ENCODE measurements at regions not wholly inside any gene's neighbourhood (a gene's known extent, or its start where the extent isn't known, plus 50 kb on each side); places are given as distances from the start of the nearest gene placed in this dataset.
A peak's percentile ranks its signal among the peaks of the same experiment; 100 is the strongest.

DNA sequence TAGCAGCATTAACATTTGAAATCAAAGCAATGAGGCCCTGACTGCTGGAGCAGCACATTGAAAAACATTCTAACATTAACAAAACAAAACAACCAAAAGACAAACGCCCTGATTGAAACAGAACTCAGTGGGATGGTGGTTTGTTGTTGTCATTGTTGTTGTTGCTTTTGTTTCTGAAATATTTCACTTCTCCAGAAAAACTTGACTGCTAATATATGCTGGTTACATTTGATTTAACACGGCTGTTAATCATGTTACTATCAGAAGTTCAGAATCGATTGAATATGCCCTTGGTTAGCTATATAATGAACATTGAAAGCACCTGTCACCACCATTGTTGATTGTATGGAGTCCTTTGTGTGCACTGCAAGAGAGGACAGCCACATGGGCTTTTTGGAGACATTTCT is 790.4 kb upstream of the GALNTL6 start:
- no peaks in the 10 kb centered on the region for H3K27me3 ChIP-seq
- H3K27ac ChIP-seq = no peak overlapping the region
- no peak overlapping the region for H3K4me3 ChIP-seq
- no peaks in the 10 kb centered on the region for H3K4me1 ChIP-seq
- H3K9me3 ChIP-seq (replicated peaks) = no peaks in the 10 kb centered on the region
- no peak for DNase-seq
- no peaks in the 10 kb centered on the region for H3K36me3 ChIP-seq

DNA sequence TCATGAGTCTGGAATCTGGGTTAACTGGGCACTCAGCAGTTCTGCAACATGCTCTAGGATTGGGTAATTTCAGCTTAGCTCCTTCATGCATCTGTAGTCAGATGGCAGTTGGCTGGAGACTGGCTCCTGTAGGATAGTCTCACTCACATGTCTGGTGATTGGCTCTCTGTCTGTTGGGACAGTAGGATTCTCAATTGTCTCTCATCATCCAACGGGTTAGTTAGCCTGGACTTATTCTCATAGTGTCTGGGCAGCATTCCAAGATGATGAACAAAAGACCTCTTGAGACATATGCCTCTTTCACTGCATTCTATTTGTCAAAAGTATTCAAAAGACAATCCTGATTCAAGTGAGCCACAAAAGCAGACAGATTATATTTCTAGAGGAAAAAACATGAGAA is 795.6 kb upstream of the GALNTL6 start:
- H3K27ac ChIP-seq = no peak overlapping the region
- no peaks in the 10 kb centered on the region for H3K9me3 ChIP-seq (replicated peaks)
- H3K4me1 ChIP-seq = no peaks in the 10 kb centered on the region
- no peak overlapping the region for H3K4me3 ChIP-seq
- DNase-seq = no peak
- H3K27me3 ChIP-seq = no peaks in the 10 kb centered on the region
- H3K36me3 ChIP-seq = no peaks in the 10 kb centered on the region

DNA sequence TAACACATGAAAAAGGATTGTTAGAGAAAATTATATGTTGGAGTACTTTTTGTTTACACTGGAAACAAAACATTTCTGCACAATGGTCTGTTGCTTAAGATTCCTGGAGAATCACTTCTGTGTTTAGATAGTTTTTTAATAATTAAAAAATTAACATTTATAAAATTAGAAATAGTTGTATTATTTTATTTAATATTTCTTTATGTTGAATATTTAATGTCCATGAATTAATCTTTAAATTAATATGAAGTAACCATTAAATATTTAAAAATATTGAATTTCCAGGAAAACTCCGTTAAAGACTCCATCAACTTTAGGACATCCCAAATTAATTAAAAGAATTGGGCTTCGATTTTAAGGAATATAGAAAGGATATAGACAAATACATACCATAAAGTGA is 797.1 kb upstream of the GALNTL6 start:
- Histone ChIP-seq H3K27ac (no peak overlapping the region), H3K27me3 (no peaks in the 10 kb centered on the region), H3K4me1 (no peaks in the 10 kb centered on the region), H3K36me3 (no peaks in the 10 kb centered on the region), H3K9me3 (replicated peaks) (no peaks in the 10 kb centered on the region), H3K4me3 (no peak overlapping the region)
- no peak for DNase-seq

DNA sequence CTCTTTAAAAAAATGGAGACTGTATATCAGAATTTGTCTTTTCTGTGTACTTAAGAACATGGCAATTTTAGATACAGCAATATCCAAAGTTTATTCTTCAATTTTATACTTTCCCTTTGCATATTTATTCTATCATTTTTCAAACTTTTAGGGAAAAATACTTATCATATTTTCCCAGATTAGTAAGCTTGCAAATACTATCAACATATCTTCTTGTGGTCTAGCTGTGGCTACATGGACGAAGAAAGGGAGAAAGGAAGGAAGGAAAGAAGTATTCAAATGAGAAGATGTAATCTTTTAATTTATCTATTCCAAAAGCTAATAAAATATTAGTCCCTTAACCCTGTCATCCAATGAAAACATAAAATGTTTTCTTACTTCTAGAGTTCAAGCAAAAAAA is 797.8 kb upstream of the GALNTL6 start:
- Histone ChIP-seq H3K4me1 (no peaks in the 10 kb centered on the region), H3K36me3 (no peaks in the 10 kb centered on the region), H3K9me3 (replicated peaks) (no peaks in the 10 kb centered on the region), H3K27ac (no peak overlapping the region), H3K4me3 (no peak overlapping the region), H3K27me3 (no peaks in the 10 kb centered on the region)
- DNase-seq = no peak

DNA sequence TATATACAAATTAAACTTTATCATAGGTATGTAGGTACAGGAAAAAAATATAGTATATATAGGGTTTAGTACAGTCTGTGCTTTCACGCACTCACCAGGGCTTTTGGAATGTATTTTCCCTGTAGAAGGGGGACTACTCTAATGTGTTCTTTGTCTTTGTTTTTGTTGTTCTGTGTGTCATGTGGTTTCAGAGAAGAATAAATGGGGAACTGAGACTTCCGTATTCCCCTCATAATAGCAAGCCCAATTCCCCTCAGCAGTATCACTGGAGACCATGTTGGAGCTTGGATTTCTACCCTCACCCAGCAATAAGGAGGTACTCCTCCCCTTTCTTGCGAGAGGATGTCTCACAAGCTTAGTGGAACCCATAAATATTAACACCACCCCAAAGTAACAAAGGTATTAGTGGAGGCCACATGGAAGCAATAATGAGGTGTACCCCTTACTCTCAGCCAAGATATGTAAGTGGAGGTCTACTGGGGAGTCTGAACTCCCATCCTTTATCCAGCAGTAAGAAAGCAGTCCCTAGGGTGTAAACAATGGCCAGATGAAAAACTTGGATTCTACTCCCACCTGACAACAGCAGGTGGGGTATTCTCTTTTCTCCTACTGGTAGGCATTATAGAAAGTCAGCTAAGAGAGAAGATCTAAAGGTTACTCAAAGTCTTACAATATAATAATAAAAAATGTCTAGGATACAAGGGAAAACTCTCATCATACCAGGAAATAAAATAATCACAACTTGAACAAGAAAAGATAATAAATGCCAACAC is 805.4 kb upstream of the GALNTL6 start:
- DNase-seq = no peak
- no peaks in the 10 kb centered on the region for H3K36me3 ChIP-seq
- no peaks in the 10 kb centered on the region for H3K4me1 ChIP-seq
- no peaks in the 10 kb centered on the region for H3K27me3 ChIP-seq
- H3K27ac ChIP-seq = no peak overlapping the region
- H3K4me3 ChIP-seq = no peak overlapping the region
- H3K9me3 ChIP-seq (replicated peaks) = no peaks in the 10 kb centered on the region

DNA sequence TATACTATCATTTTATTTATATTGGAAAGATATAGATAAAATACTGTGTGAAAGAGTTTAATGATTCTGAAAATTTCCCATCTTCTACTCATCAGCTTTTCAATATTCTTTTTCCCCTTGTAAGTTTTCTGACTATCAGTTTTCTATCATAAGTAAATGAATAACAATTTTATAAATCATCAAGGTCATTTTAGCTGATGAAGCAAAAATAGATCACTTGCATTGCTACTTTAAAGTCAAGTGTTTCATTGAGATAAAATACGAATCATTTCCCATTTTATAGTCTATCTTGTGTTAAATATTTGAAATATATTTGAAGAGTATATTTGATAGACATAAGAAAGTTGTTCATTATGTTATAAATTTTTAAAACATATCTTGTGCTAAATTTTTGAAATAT is 811.0 kb upstream of the GALNTL6 start:
- Histone ChIP-seq H3K9me3 (replicated peaks) (no peaks in the 10 kb centered on the region), H3K27ac (no peak overlapping the region), H3K4me1 (no peaks in the 10 kb centered on the region), H3K27me3 (no peaks in the 10 kb centered on the region), H3K36me3 (no peaks in the 10 kb centered on the region), H3K4me3 (no peak overlapping the region)
- DNase-seq = no peak

DNA sequence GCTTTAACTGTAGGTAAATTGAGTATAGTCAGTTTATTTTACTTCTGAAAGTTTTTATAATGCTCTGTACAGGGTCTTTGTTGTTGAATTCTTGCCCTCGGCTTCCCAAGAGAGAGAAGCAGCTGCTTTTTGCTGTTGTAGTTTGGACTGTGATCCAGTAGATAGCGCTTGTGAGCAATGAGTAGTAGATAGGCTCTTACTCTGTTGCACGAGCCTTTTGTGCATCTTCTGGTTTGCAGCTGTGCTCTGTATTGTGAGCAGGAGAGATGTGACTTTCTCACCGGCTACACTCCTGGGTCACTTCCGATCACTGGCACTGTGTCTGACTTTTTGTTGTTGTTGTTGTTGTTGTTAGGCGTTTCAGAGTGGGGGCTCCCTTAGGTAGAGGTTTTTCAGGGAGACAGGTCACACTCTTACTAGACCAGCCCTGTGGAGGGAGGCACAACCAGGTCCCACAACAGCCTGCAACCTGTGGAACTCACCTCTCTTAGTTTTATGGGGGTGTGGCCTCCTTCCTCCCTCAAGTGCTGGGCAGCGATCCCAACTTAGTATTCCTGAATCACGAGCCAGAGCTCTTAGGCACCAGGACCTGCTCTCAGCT is 822.1 kb upstream of the GALNTL6 start:
- peak; percentile 32 to 69 for DNase-seq
- Histone ChIP-seq H3K27ac (no peak overlapping the region), H3K27me3 (no peaks in the 10 kb centered on the region), H3K4me1 (no peaks in the 10 kb centered on the region), H3K9me3 (replicated peaks) (no peaks in the 10 kb centered on the region), H3K4me3 (no peak overlapping the region), H3K36me3 (no peaks in the 10 kb centered on the region)

DNA sequence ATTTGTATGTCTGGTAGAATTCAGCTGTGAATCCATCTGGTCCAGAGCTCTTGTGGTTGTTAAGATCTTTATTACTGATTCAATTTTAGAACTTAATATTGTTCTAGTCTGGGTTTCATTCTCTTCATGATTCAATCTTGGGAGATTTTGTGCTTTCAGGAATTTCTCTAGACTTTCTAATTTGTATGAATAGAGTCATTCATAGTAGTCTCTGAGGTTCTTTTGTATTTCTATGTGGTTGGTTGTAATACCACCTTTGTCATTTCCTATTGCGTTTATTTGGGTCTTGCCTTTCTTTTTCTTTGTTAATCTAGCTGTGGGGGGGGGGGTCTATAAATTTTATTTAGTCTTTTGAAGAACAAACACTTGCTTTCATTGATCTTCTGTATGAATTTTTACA is 824.8 kb upstream of the GALNTL6 start:
- Histone ChIP-seq H3K4me1 (no peaks in the 10 kb centered on the region), H3K27me3 (no peaks in the 10 kb centered on the region), H3K9me3 (replicated peaks) (no peaks in the 10 kb centered on the region), H3K4me3 (no peak overlapping the region), H3K27ac (no peak overlapping the region), H3K36me3 (no peaks in the 10 kb centered on the region)
- no peak for DNase-seq

DNA sequence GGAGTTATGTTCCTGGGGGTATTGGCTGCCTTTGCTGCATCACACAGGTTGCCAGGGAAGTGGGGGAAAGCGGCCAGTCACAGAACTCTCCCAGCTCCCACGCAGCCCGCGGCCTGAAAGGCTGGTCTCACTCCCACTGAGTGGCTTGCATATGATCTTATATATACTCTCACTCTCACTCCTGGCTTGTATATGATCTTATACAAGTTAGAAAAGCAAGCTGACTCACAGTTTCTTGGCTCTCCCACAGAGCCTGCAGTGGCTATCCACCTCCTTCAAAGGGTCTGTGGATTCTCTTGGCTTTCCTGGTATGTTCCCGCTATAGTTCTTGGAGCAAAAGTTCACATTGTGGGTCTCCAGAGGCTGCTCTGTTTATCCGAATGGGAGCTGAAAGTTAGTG is 833.5 kb upstream of the GALNTL6 start:
- H3K27me3 ChIP-seq = no peaks in the 10 kb centered on the region
- no peaks in the 10 kb centered on the region for H3K4me1 ChIP-seq
- H3K9me3 ChIP-seq (replicated peaks) = no peaks in the 10 kb centered on the region
- H3K27ac ChIP-seq = no peak overlapping the region
- H3K4me3 ChIP-seq = no peak overlapping the region
- no peaks in the 10 kb centered on the region for H3K36me3 ChIP-seq
- DNase-seq = no peak

DNA sequence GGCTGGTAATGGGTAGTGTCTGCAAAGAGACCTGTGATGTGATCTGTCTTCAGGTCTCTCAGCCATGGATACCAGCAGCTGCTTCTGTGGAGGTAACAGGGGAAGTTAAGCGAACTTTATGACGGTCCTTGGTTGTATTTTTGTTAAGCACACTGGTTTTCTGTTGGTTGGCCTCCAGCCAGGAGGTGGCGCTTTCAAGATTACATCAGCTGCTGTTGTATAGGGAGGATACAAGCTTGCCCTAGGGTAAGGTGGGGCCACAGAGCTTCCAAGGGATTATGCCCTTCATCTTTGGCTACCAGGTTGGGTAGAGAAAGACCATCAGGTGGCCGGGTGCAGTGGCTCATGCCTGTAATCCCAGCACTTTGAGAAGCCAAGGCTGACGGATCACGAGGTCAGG is 834.2 kb upstream of the GALNTL6 start:
- DNase-seq = peak in 1 of 2 experiments; percentile 10
- Histone ChIP-seq H3K4me1 (no peaks in the 10 kb centered on the region), H3K9me3 (replicated peaks) (no peaks in the 10 kb centered on the region), H3K27me3 (no peaks in the 10 kb centered on the region), H3K4me3 (no peak overlapping the region), H3K36me3 (no peaks in the 10 kb centered on the region), H3K27ac (no peak overlapping the region)

DNA sequence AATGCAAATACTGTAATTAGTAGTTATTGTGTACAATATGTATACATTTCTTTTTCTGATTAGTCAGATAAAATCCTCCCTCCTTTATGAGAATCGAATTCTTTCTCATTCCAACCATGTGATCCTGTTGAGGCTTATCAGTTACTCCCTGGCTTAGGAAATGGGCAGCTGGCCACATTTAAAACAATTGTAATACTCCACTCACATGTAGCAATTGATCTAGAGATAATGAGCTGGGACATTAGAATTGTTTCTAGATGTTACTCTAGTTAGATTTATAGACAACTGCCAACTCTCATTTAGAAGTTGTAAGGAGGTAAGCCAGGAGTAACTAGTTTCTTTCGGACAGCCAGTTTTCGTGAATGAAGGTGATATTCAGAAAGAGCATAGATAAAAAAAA is 859.3 kb upstream of the AADAT start:
- DNase-seq = peak in 1 of 2 experiments; percentile 2
- H3K4me1 ChIP-seq = no peaks in the 10 kb centered on the region
- H3K9me3 ChIP-seq (replicated peaks) = no peaks in the 10 kb centered on the region
- H3K4me3 ChIP-seq = no peak overlapping the region
- no peak overlapping the region for H3K27ac ChIP-seq
- no peaks in the 10 kb centered on the region for H3K27me3 ChIP-seq
- no peaks in the 10 kb centered on the region for H3K36me3 ChIP-seq

DNA sequence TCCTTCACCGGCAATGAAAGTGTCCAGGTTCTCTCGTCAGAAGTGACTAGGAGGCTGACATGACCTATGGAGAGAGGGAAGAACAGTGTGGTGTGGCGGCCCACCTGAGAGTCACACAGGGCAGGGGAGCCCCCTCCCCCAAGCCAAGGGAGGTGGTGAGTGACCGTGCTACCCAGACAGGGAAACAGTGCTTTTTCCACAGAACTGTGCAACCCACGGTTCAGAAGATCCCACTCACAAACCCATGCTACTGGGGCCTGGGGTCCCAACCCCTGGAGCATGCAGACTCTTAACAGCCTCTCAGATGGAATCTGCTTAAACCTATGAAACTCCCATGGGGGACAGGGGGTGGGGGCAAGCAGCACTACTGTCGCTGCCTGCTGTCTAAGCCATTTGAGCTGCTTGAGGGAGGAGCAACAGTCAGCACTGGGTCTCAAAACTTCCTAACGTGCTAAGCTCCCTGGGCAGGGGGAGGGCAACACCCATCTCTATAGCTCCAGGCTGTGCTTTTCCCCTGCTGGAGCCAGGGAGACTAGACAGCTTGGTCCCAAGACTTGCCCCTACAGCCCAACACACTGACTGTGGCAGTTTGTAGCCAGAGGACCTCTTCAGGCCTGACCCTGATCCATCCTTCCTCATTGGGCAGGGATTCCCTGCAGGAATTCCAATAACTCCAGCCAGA is 850.4 kb upstream of the AADAT start:
- DNase-seq = no peak
- H3K4me3 ChIP-seq = no peak overlapping the region
- no peak overlapping the region for H3K27ac ChIP-seq
- H3K9me3 ChIP-seq (replicated peaks) = no peaks in the 10 kb centered on the region
- H3K4me1 ChIP-seq = no peaks in the 10 kb centered on the region
- H3K36me3 ChIP-seq = no peaks in the 10 kb centered on the region
- H3K27me3 ChIP-seq = no peaks in the 10 kb centered on the region

DNA sequence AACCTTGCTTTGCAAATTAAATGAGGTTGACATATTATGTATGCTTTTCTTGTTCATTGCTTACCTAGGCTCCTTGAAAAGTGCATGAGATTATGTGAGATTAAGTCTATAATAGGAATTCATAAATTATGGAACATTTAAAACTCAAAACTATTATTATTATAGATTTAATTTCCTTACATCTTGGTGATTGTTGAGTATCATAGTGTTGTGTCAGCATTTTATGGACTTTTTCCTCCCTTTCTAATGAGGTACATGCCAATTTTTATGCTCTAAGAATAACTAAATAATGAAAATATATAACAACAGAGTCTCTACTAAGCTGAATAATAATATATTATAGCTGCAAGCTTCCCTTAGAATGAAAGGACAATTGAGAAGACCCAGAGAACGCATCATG is 848.8 kb upstream of the AADAT start:
- no peak overlapping the region for H3K4me3 ChIP-seq
- no peak for DNase-seq
- H3K27me3 ChIP-seq = no peaks in the 10 kb centered on the region
- H3K27ac ChIP-seq = no peak overlapping the region
- no peaks in the 10 kb centered on the region for H3K36me3 ChIP-seq
- H3K4me1 ChIP-seq = no peaks in the 10 kb centered on the region
- H3K9me3 ChIP-seq (replicated peaks) = no peaks in the 10 kb centered on the region

DNA sequence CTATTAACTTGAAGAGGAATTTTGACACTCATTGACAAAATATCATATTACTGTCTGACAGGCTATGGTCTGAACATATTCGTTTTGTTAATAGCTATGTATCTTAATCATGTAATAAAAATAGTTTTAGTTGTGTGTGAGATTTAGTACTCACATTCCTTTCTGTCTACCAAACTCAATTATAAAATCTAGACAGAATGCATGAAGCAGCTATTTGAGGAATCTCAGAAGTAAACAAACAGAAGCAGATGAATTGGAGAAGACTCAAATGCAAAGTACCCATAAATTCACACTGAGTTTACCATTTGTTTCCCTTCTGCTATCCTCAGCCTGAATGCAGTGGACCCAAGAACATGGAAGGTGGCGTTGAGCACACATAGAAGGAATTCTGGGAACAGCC is 841.6 kb upstream of the AADAT start:
- DNase-seq = no peak
- Histone ChIP-seq H3K9me3 (replicated peaks) (no peaks in the 10 kb centered on the region; the same call in 1 of the 2 replicates), H3K4me1 (peaks cover 12% of the 10 kb centered on the region; the same call in 1 of the 2 replicates), H3K27ac (no peak overlapping the region), H3K4me3 (no peak overlapping the region), H3K36me3 (no peaks in the 10 kb centered on the region), H3K27me3 (no peaks in the 10 kb centered on the region)

DNA sequence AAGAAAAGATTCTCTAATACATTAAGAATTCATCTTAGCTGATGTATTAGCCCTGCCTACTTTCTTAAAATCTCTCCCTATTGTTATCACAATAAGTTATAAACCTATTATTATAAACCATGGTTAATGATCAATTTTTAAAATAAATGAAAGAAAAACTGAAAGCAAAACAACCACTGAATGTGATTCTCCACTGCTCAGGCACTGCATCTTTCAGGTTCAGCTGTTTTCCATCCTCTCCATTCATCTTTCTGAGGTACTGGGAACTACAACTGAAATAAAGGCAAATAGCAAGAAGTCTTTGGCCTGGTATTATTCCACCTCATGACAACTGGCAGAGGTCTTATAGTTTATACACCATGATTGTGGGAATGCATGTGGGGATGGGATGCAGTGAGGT is 798.9 kb upstream of the AADAT start:
- H3K36me3 ChIP-seq = no peaks in the 10 kb centered on the region
- no peaks in the 10 kb centered on the region for H3K27me3 ChIP-seq
- no peak for DNase-seq
- no peak overlapping the region for H3K4me3 ChIP-seq
- peaks cover 19% of the 10 kb centered on the region for H3K4me1 ChIP-seq
- no peaks in the 10 kb centered on the region for H3K9me3 ChIP-seq (replicated peaks)
- no peak overlapping the region for H3K27ac ChIP-seq

Data from SJCRH30 (cell line).